Neuronal stem cell (in vitro differentiated cells): ENCODE measurements at regions not wholly inside any gene's neighbourhood (a gene's known extent, or its start where the extent isn't known, plus 50 kb on each side); places are given as distances from the start of the nearest gene placed in this dataset.

Experiments
- DNase-seq: peaks from one replicate; pipeline ENCODE4 v3.0.0-alpha.2; 2013; ENCODE audit warnings: low spot score
- H2AFZ ChIP-seq: one replicate; pipeline ENCODE4 v1.6.1; 2013; ENCODE audit warnings: mild to moderate bottlenecking, low read length, inconsistent platforms
- H2AK5ac ChIP-seq: 2 replicates; pipeline ENCODE4 v1.6.1; 2013; ENCODE audit warnings: low read depth, mild to moderate bottlenecking, inconsistent platforms, low read length, moderate library complexity, mixed read lengths
- H2BK120ac ChIP-seq: 2 replicates; pipeline ENCODE4 v1.6.1; 2013; ENCODE audit warnings: low read depth, mild to moderate bottlenecking, inconsistent platforms, low read length, moderate library complexity, mixed read lengths
- H2BK12ac ChIP-seq: one replicate; pipeline ENCODE4 v1.6.1; 2013; ENCODE audit warnings: low read length, inconsistent platforms
- H2BK15ac ChIP-seq: 2 replicates; pipeline ENCODE4 v1.6.1; 2013; ENCODE audit warnings: mild to moderate bottlenecking, low read length, inconsistent platforms, mixed read lengths
- H2BK5ac ChIP-seq: one replicate; pipeline ENCODE4 v1.6.1; 2013; ENCODE audit warnings: inconsistent platforms, mild to moderate bottlenecking, low read length, moderate library complexity
- H3K14ac ChIP-seq: one replicate; pipeline ENCODE4 v1.6.1; 2013; ENCODE audit warnings: low read length, inconsistent platforms
- H3K18ac ChIP-seq: 2 replicates; pipeline ENCODE4 v1.6.1; 2013; ENCODE audit warnings: low read length, inconsistent platforms
- H3K23ac ChIP-seq: 2 replicates; pipeline ENCODE4 v1.6.1; 2013; ENCODE audit warnings: low read depth, mild to moderate bottlenecking, mixed read lengths, low read length, inconsistent platforms; ENCODE audit not compliant: poor library complexity
- H3K27ac ChIP-seq: replicated peaks from 3 replicates; pipeline ENCODE4 v1.5.1; 2013; ENCODE audit warnings: low read length, inconsistent platforms
- H3K27me3 ChIP-seq, 3 experiments: 2 replicates each; pipeline ENCODE4 v1.6.1; 2013; ENCODE audit warnings: low read length in 3 of 3, mild to moderate bottlenecking in 2 of 3, inconsistent platforms in 1 of 3, low read depth in 1 of 3, mixed read lengths in 1 of 3, moderate library complexity in 1 of 3; ENCODE audit not compliant: control insufficient read depth in 3 of 3, insufficient read depth in 3 of 3
- H3K36me3 ChIP-seq, 2 donors: replicated peaks in 1 of 2; 2 replicates each; pipeline ENCODE4 v1.6.1; 2013; ENCODE audit warnings: low read length in 2 of 2; ENCODE audit not compliant: control insufficient read depth in 2 of 2, insufficient read depth in 2 of 2
- H3K4ac ChIP-seq: 2 replicates; pipeline ENCODE4 v1.6.1; 2013; ENCODE audit warnings: inconsistent platforms, mild to moderate bottlenecking, low read length, moderate library complexity
- H3K4me1 ChIP-seq, 2 donors: 1 replicate in 1 of 2; 2 replicates in 1 of 2; pipeline ENCODE4 v1.6.1; 2013; ENCODE audit warnings: low read length in 2 of 2, low read depth in 1 of 2; ENCODE audit not compliant: control insufficient read depth in 2 of 2, insufficient read depth in 1 of 2
- H3K4me2 ChIP-seq: one replicate; pipeline ENCODE4 v1.6.1; 2013; ENCODE audit warnings: mild to moderate bottlenecking, low read length, inconsistent platforms; ENCODE audit not compliant: insufficient read depth, poor library complexity, severe bottlenecking
- H3K4me3 ChIP-seq, 2 donors: 2 replicates each; pipeline ENCODE4 v1.5.1; 2013; ENCODE audit warnings: low read length in 2 of 2, mild to moderate bottlenecking in 2 of 2, inconsistent platforms in 1 of 2, moderate library complexity in 1 of 2
- H3K79me1 ChIP-seq: one replicate; pipeline ENCODE4 v1.6.1; 2013; ENCODE audit warnings: low read depth, mild to moderate bottlenecking, inconsistent platforms, low read length, moderate library complexity
- H3K9ac ChIP-seq: one replicate; pipeline ENCODE4 v1.6.1; 2013; ENCODE audit warnings: mild to moderate bottlenecking, low read depth, low read length, inconsistent platforms; ENCODE audit not compliant: poor library complexity
- H3K9me3 ChIP-seq, 2 donors: replicated peaks in 1 of 2; 2 replicates each; pipeline versions ENCODE3 to v1.6.1; 2013; ENCODE audit warnings: low read length in 2 of 2, mild to moderate bottlenecking in 2 of 2, inconsistent platforms in 1 of 2, low read depth in 1 of 2, mixed read lengths in 1 of 2, moderate library complexity in 1 of 2; ENCODE audit not compliant: control insufficient read depth in 2 of 2, insufficient read depth in 1 of 2
- H4K8ac ChIP-seq: one replicate; pipeline ENCODE4 v1.6.1; 2013; ENCODE audit warnings: low read depth, mild to moderate bottlenecking, inconsistent platforms, low read length, moderate library complexity
- H4K91ac ChIP-seq: one replicate; pipeline ENCODE4 v1.6.1; 2013; ENCODE audit warnings: low read length, low read depth, mild to moderate bottlenecking, inconsistent platforms; ENCODE audit not compliant: poor library complexity
- WGBS, 2 donors: extraction: QIAGEN DNeasy Blood & Tissue Kit; methylation state at CpG; one replicate each; pipeline ENCODE4 v1.1.7; 2013; ENCODE audit warnings: missing lambda C conversion rate in 2 of 2, mixed read lengths in 1 of 2; ENCODE audit not compliant: insufficient read length in 2 of 2, insufficient replicate concordance in 1 of 2; ENCODE audit errors: extremely low coverage in 2 of 2; 5-methylcytosine and 5-hydroxymethylcytosine counted together

DNA sequence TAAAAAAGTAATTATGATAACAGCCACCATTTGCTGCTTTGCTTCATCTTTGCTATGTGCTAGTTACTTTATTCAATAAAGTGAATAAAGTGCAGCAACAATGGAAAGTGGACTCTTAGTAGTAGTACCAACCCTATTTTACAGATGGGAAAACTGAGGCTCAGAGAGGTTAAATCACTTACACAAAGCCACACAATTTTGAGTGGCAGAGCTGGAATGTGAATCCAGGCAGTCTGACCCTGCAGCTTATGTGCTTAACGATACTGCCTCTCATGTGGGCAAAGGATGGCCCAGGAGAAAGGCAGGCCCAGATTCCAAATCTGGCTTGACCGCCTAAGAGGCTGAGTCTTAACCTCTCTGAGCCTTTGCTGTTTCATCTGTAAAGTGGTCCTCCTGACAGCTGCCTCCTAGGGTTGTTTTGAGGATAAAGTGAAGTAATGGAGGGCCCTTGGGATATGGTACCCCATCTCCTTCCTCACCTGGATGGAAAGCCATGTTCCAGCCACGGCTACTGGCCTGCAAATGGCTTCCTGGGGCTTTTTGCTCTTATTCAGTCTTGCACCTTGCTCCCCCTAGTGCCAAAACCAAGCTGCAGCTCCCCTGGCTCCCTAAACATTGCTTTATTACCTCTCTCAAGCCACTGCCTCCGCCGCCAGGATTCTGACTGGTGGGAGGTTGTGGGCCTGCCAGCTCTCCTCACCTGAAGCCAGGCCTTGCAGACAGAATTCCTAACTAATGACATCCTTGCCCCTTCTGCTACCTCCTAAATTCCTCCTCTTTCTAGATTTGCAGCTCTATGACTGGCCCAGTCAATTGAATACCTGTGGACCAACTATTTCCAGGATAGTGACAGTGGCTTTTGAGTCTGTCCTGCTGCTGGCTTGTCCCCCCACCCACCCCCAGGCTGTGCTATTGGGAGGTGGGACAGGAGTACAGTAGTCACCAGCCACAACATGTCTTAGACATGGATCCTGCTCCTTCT, 283.3 kb upstream of the PWP1 start:
- Histone ChIP-seq H2BK15ac (no peak overlapping the region), H3K4me2 (no peak overlapping the region), H3K9me3 (no peaks in the 10 kb centered on the region), H3K27ac (no peak overlapping the region), H2BK5ac (no peak overlapping the region), H3K18ac (no peak overlapping the region), H3K4me1 (peaks cover 22 to 35% of the 10 kb centered on the region in 2 donors), H3K79me1 (no peaks in the 10 kb centered on the region), H2AK5ac (no peak overlapping the region), H2BK120ac (no peak overlapping the region), H3K14ac (no peak overlapping the region), H3K4me3 (no peak overlapping the region), H4K91ac (no peak overlapping the region), H4K8ac (no peak overlapping the region), H3K36me3 (no peaks in the 10 kb centered on the region), H3K23ac (no peak overlapping the region), H3K9ac (no peak overlapping the region), H3K4ac (no peak overlapping the region), H2BK12ac (no peak overlapping the region), H2AFZ (peak overlapping the region; percentile 29), H3K27me3 (no peaks in the 10 kb centered on the region)
- peak; percentile 44 for DNase-seq
- WGBS, 2 donors: no CpG with 5 or more reads among the region's 5 CpGs

DNA sequence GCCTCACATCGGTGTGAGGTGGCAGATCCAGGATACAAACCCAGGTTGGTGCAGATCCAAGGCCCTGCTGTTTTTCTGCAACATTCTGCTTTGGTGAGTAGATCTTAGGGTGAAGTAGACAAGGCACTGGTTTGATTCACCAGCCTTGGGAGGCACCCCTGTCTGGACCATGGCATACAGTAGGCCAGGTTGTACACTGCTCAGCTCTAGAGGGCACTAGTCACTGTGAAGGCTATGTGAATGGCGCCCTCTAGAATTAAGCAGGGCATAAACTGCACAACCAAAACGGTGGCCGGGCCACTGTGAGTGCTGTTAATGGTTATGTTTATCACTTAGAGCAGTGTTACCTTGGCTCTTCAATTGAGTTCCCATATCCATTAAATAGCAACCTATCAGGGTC, 280.6 kb upstream of the PWP1 start:
- H3K79me1 ChIP-seq: no peaks in the 10 kb centered on the region
- no peak overlapping the region for H3K4me3 ChIP-seq
- H3K4me1 ChIP-seq: peaks cover 3 to 18% of the 10 kb centered on the region in 2 donors
- no peak overlapping the region for H2BK12ac ChIP-seq
- no peak overlapping the region for H3K4ac ChIP-seq
- no peak for DNase-seq
- no peaks in the 10 kb centered on the region for H3K27me3 ChIP-seq
- H3K36me3 ChIP-seq: no peaks in the 10 kb centered on the region
- H3K23ac ChIP-seq: no peak overlapping the region
- H3K9ac ChIP-seq: no peak overlapping the region
- no peak overlapping the region for H2BK15ac ChIP-seq
- H4K8ac ChIP-seq: no peak overlapping the region
- H3K9me3 ChIP-seq: no peaks in the 10 kb centered on the region
- H2BK5ac ChIP-seq: no peak overlapping the region
- H2AK5ac ChIP-seq: no peak overlapping the region
- WGBS, 2 donors: no CpG with 5 or more reads among the region's 4 CpGs
- no peak overlapping the region for H3K18ac ChIP-seq
- H3K27ac ChIP-seq: no peak overlapping the region
- no peak overlapping the region for H4K91ac ChIP-seq
- no peak overlapping the region for H2BK120ac ChIP-seq
- H2AFZ ChIP-seq: no peak overlapping the region
- H3K14ac ChIP-seq: no peak overlapping the region
- H3K4me2 ChIP-seq: no peak overlapping the region

DNA sequence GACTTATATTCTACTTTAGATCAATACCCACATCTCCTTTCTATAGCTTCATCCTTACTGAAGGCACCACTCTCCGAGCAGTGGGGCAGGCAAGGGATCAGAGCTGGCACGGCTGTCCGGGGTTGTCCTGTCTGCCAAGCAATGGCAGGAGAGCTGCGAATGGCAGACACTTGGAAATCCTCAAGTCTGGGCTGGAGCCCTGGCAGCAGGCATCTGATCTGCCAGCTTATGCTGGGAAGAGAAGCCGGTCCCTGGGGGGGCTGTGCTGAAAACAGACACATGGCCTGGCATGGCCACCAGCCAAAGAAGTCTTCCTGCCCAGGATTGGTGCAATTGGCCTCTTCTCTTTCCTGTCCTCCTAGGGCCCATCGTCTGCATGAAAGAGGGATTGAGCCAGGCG, 280.2 kb upstream of the PWP1 start:
- H3K36me3 ChIP-seq: no peaks in the 10 kb centered on the region
- H2BK12ac ChIP-seq: no peak overlapping the region
- H3K4ac ChIP-seq: no peak overlapping the region
- DNase-seq: no peak
- no peaks in the 10 kb centered on the region for H3K27me3 ChIP-seq
- H3K4me3 ChIP-seq: no peak overlapping the region
- no peak overlapping the region for H4K8ac ChIP-seq
- H3K27ac ChIP-seq: no peak overlapping the region
- H3K9me3 ChIP-seq: no peaks in the 10 kb centered on the region
- no CpG with 5 or more reads among the region's 7 CpGs for WGBS, 2 donors
- H3K18ac ChIP-seq: no peak overlapping the region
- no peak overlapping the region for H3K23ac ChIP-seq
- peaks cover 3 to 17% of the 10 kb centered on the region in 2 donors for H3K4me1 ChIP-seq
- H4K91ac ChIP-seq: no peak overlapping the region
- no peak overlapping the region for H2AK5ac ChIP-seq
- H2BK120ac ChIP-seq: no peak overlapping the region
- no peak overlapping the region for H3K4me2 ChIP-seq
- H3K9ac ChIP-seq: no peak overlapping the region
- H2AFZ ChIP-seq: no peak overlapping the region
- H3K79me1 ChIP-seq: no peaks in the 10 kb centered on the region
- H3K14ac ChIP-seq: no peak overlapping the region
- H2BK5ac ChIP-seq: no peak overlapping the region
- no peak overlapping the region for H2BK15ac ChIP-seq

DNA sequence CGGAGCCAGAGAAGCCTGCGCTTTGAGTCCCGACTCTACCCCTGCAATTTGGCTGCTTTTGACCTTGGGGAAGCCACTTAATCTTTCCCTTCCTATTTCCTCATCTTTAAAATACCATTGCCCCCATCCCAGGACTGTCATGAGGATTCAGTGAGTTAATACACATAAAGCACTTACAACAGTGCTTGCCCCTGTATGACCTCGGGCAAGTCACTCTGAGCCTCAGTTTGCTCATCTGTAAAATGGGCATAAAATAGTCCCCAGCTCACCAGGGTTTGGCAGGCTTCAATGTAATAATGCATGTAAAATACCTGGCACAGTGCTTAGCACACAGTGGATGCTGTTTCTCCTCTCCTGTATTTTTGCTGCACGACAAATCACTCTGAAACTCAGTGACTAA, 278.7 kb upstream of the PWP1 start:
- Histone ChIP-seq H4K8ac (no peak overlapping the region), H2AK5ac (no peak overlapping the region), H2BK12ac (no peak overlapping the region), H3K36me3 (no peaks in the 10 kb centered on the region), H3K9me3 (no peaks in the 10 kb centered on the region), H2BK5ac (no peak overlapping the region), H3K4me1 (peaks cover 0 to 6% of the 10 kb centered on the region in 2 donors), H3K23ac (no peak overlapping the region), H3K4me3 (no peak overlapping the region), H3K9ac (no peak overlapping the region), H3K4me2 (no peak overlapping the region), H3K79me1 (no peaks in the 10 kb centered on the region), H3K4ac (no peak overlapping the region), H3K27me3 (no peaks in the 10 kb centered on the region), H3K27ac (no peak overlapping the region), H2BK120ac (no peak overlapping the region), H3K14ac (no peak overlapping the region), H3K18ac (no peak overlapping the region), H2AFZ (no peak overlapping the region), H2BK15ac (no peak overlapping the region), H4K91ac (no peak overlapping the region)
- no peak for DNase-seq
- WGBS, 2 donors: no CpG with 5 or more reads among the region's 5 CpGs
